ENCODE measurements at regions not wholly inside any gene's neighbourhood (a gene's known extent, or its start where the extent isn't known, plus 50 kb on each side); places are given as distances from the start of the nearest gene placed in this dataset.

DNA sequence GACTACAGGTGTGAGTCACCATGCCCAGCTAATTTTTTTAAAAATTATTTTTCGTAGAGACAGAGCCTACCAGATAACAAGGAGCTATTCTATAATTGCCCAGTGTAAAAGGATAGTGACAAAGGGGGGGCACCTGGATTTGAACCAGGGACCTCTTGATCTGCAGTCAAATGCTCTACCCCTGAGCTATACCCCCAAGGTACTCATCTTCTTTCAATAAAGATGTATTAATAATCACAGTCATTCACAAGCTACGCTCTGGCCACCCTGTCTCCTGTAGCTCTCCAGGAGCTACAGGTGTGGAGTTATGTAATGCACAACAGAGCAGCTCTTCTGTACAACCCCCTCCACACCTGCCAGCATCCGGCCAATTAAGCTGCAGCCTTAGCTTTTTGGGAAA is 83.5 kb downstream of the ZNF777 start:
- H3K27me3 ChIP-seq (ENCODE audit: control insufficient read depth, insufficient read depth, low read length): no peaks in the 10 kb centered on the region
- H3K4me1 ChIP-seq (ENCODE audit: control insufficient read depth, insufficient read depth, low read length): no peaks in the 10 kb centered on the region
- H3K4me3 ChIP-seq (ENCODE audit: low read depth, low read length): no peak overlapping the region
- H3K9ac ChIP-seq (ENCODE audit: low read depth, low read length): no peak overlapping the region
- no peaks in the 10 kb centered on the region for H3K36me3 ChIP-seq (ENCODE audit: control insufficient read depth, insufficient read depth, low read length)
- H3K9me3 ChIP-seq (ENCODE audit: control insufficient read depth, insufficient read depth, low read length): no peaks in the 10 kb centered on the region

DNA sequence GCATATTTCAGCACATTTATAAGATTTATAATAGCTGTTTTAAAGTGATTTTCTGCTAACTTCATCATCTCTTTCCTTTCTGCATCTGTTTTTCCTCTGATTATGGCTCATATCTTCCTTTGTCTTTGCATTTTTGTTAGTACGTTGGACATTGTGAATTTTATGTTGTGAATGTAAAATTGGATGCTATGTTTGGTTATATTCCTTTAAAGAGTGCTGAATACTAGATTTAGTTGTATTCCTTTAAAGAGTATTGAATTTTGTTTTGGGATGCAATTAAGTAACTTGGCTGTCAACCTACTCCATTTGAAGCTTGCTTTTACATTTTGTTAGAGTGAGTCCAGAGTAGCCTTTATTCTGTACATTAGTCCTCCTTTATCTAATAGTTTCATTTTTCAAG is 81.2 kb downstream of the ZNF777 start:
- no peaks in the 10 kb centered on the region for H3K4me1 ChIP-seq (ENCODE audit: control insufficient read depth, insufficient read depth, low read length)
- no peaks in the 10 kb centered on the region for H3K27me3 ChIP-seq (ENCODE audit: control insufficient read depth, insufficient read depth, low read length)
- H3K36me3 ChIP-seq (ENCODE audit: control insufficient read depth, insufficient read depth, low read length): no peaks in the 10 kb centered on the region
- no peaks in the 10 kb centered on the region for H3K9me3 ChIP-seq (ENCODE audit: control insufficient read depth, insufficient read depth, low read length)
- no peak overlapping the region for H3K9ac ChIP-seq (ENCODE audit: low read depth, low read length)
- H3K4me3 ChIP-seq (ENCODE audit: low read depth, low read length): no peak overlapping the region

DNA sequence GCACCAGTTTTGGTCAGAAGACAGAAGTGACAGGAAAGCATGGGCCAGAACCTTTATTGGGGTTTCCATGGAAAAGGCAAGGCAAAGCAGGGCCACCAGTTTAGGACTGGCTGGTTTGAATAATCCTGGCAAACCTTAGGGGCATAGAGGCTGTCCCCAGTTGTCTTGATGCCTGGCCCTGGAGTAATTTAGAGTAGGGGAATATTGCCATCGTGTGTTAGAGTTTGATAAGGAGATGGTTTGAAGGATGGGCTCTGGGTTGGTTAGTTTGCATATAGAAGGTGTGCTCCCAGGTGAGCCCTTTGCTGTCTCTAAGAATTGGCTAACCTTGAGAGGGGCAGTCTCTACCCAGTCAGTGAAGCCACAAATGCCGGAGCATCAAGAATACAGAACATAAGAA is 79.6 kb downstream of the ZNF777 start:
- Histone ChIP-seq H3K9ac (ENCODE audit: low read depth, low read length) (no peak overlapping the region), H3K4me3 (ENCODE audit: low read depth, low read length) (no peak overlapping the region), H3K27me3 (ENCODE audit: control insufficient read depth, insufficient read depth, low read length) (no peaks in the 10 kb centered on the region), H3K4me1 (ENCODE audit: control insufficient read depth, insufficient read depth, low read length) (no peaks in the 10 kb centered on the region), H3K36me3 (ENCODE audit: control insufficient read depth, insufficient read depth, low read length) (no peaks in the 10 kb centered on the region), H3K9me3 (ENCODE audit: control insufficient read depth, insufficient read depth, low read length) (no peaks in the 10 kb centered on the region)

Data from iPS-15b (cell line).